A673 (cell line): ENCODE measurements at regions not wholly inside any gene's neighbourhood (a gene's known extent, or its start where the extent isn't known, plus 50 kb on each side); places are given as distances from the start of the nearest gene placed in this dataset.

ENCODE experiments used
- BruUV-seq: library from RNA; stranded (reverse); fragments of 400-500 nt; replicated peaks from 2 replicates; lab custom pipeline; 2021; lab: Mats Ljungman, UMichigan
- CTCF ChIA-PET: fragments of 300-600 bp; sonication (Branson Sonifier 250); formaldehyde crosslinking; loops from one replicate; lab custom pipeline; 2022; ENCODE audit warnings: antibody characterized with exemption; lab: Charles Lee
- POLR2A ChIA-PET: fragments of 300-600 bp; sonication (Branson Sonifier 250); formaldehyde crosslinking; loops from one replicate; lab custom pipeline; 2022; ENCODE audit warnings: antibody characterized with exemption; ENCODE audit not compliant: low non-redundant PET; lab: Charles Lee
- DNase-seq: peaks from one replicate; pipeline ENCODE4 v3.0.0-alpha.2; 2015; ENCODE audit warnings: low spot score
- H3K27ac ChIP-seq: fragments of 200-600 bp; sonication (generic); 2 replicates; pipeline ENCODE4 v1.5.1; 2016; ENCODE audit warnings: mixed run types, low read depth, mild to moderate bottlenecking, mixed read lengths, antibody characterized with exemption, low read length; ENCODE audit not compliant: poor library complexity, severe bottlenecking
- H3K27me3 ChIP-seq: fragments of 200-600 bp; sonication (generic); replicated peaks from 2 replicates; pipeline ENCODE4 v1.6.1; 2017; ENCODE audit warnings: mixed run types, low read depth, mild to moderate bottlenecking, mixed read lengths, antibody characterized with exemption, low read length; ENCODE audit not compliant: insufficient read depth, poor library complexity
- H3K36me3 ChIP-seq: fragments of 200-600 bp; sonication (generic); 2 replicates; pipeline ENCODE4 v1.6.1; 2016; ENCODE audit warnings: mixed run types, mild to moderate bottlenecking, mixed read lengths, antibody characterized with exemption, low read length; ENCODE audit not compliant: insufficient read depth, poor library complexity, severe bottlenecking
- H3K4me1 ChIP-seq: fragments of 200-600 bp; sonication (generic); 2 replicates; pipeline ENCODE4 v1.6.1; 2017; ENCODE audit warnings: mixed run types, mild to moderate bottlenecking, mixed read lengths, antibody characterized with exemption, low read length; ENCODE audit not compliant: insufficient read depth, poor library complexity, severe bottlenecking
- H3K4me3 ChIP-seq: fragments of 200-600 bp; sonication (generic); 2 replicates; pipeline ENCODE4 v1.5.1; 2016; ENCODE audit warnings: low read depth, mixed run types, mild to moderate bottlenecking, mixed read lengths, low read length; ENCODE audit not compliant: poor library complexity, severe bottlenecking
- H3K9me3 ChIP-seq: fragments of 200-600 bp; sonication (generic); 2 replicates; pipeline ENCODE4 v1.6.1; 2016; ENCODE audit warnings: mixed run types, low read depth, mild to moderate bottlenecking, mixed read lengths, antibody characterized with exemption, low read length; ENCODE audit not compliant: poor library complexity, severe bottlenecking
- CTCF ChIP-seq: fragments of 300-800, 200-600 bp; sonication (generic); conservative IDR thresholded peaks from 2 replicates; pipeline ENCODE4 v1.5.1; 2017; ENCODE audit warnings: low read depth, mild to moderate bottlenecking, antibody characterized with exemption, low read length, moderate library complexity, mixed read lengths
- EZH2 ChIP-seq: fragments of 200-600 bp; sonication (generic); IDR thresholded peaks from 2 replicates; pipeline ENCODE4 v1.6.1; 2017; ENCODE audit warnings: borderline replicate concordance, low read depth, mild to moderate bottlenecking, mixed read lengths, antibody characterized with exemption, low read length; ENCODE audit not compliant: poor library complexity, severe bottlenecking
- intact Hi-C: fragments of 100-400 bp; cut with micrococcal nuclease; formaldehyde crosslinking; loops from one replicate; pipeline ENCODE4 v1.10.0; 2022; ENCODE audit not compliant: unreplicated experiment

GRCh38 chr3:81863756-81864155, 102.3 kb upstream of the GBE1 start:
- no peaks in the 10 kb centered on the region for H3K36me3 ChIP-seq
- H3K4me1 ChIP-seq = no peaks in the 10 kb centered on the region
- TF ChIP-seq CTCF (no peak), EZH2 (no peak)
- H3K27me3 ChIP-seq = no peaks in the 10 kb centered on the region
- no TSS peak for BruUV-seq
- H3K4me3 ChIP-seq = no peak overlapping the region
- intact Hi-C loops = no loop called here
- no peaks in the 10 kb centered on the region for H3K9me3 ChIP-seq
- DNase-seq = no peak
- CTCF ChIA-PET = no interaction called here
- H3K27ac ChIP-seq = no peak overlapping the region
- POLR2A ChIA-PET = no interaction called here

- intact Hi-C loops = no loop called here
- H3K27me3 ChIP-seq = no peaks in the 10 kb centered on the region
- no peak for TF ChIP-seq EZH2
- TF ChIP-seq CTCF = no peak
- ChIA-PET POLR2A (no interaction called here), CTCF (no interaction called here)
- no peak overlapping the region for H3K4me3 ChIP-seq
- H3K9me3 ChIP-seq = no peaks in the 10 kb centered on the region
- H3K4me1 ChIP-seq = no peaks in the 10 kb centered on the region
- no peak overlapping the region for H3K27ac ChIP-seq
- H3K36me3 ChIP-seq = no peaks in the 10 kb centered on the region
- DNase-seq = no peak
- no TSS peak for BruUV-seq
These were observed 100.1 kb upstream of the GBE1 start for GRCh38 chr3:81861593-81861992.

- BruUV-seq = no TSS peak
- no peaks in the 10 kb centered on the region for H3K4me1 ChIP-seq
- POLR2A ChIA-PET = no interaction called here
- no peak for DNase-seq
- no peak overlapping the region for H3K4me3 ChIP-seq
- H3K27me3 ChIP-seq = no peaks in the 10 kb centered on the region
- TF ChIP-seq EZH2 = no peak
- no peak for TF ChIP-seq CTCF
- intact Hi-C loops = no loop called here
- H3K27ac ChIP-seq = no peak overlapping the region
- H3K36me3 ChIP-seq = no peaks in the 10 kb centered on the region
- no peaks in the 10 kb centered on the region for H3K9me3 ChIP-seq
- CTCF ChIA-PET = no interaction called here
These were observed 98.1 kb upstream of the GBE1 start for GRCh38 chr3:81859524-81859923.
